AG04450 (cell line): ENCODE measurements at regions not wholly inside any gene's neighbourhood (a gene's known extent, or its start where the extent isn't known, plus 50 kb on each side); places are given as distances from the start of the nearest gene placed in this dataset.

ENCODE experiments used
- CTCF ChIA-PET: fragments of 300-600, 350-600 bp; formaldehyde crosslinking; extraction: SDS; loops from one replicate; lab custom pipeline; 2022; ENCODE audit warnings: antibody characterized with exemption, inconsistent platforms; lab: Charles Lee
- POLR2A ChIA-PET: fragments of 350-600 bp; formaldehyde crosslinking; extraction: SDS; loops from one replicate; lab custom pipeline; 2021; ENCODE audit warnings: antibody characterized with exemption, inconsistent platforms; lab: Yijun Ruan, JAX
- DNase-seq: peaks from one replicate; pipeline ENCODE4 v3.0.0-alpha.2; 2011; ENCODE audit warnings: low read depth, low spot score
- H3K27ac ChIP-seq: one replicate; pipeline ENCODE4 v1.5.1; 2012; ENCODE audit warnings: low read depth, low read length, control low read depth
- H3K27me3 ChIP-seq: one replicate; pipeline ENCODE4 v1.6.0; 2012; ENCODE audit warnings: low read length; ENCODE audit not compliant: control insufficient read depth, insufficient read depth
- H3K4me3 ChIP-seq: 2 replicates; pipeline ENCODE4 v1.5.1; 2011; ENCODE audit warnings: mild to moderate bottlenecking, low read depth, low read length, control low read depth
- H3K9me3 ChIP-seq: 2 replicates; pipeline ENCODE4 v1.5.1; 2012; ENCODE audit warnings: low read length; ENCODE audit not compliant: control insufficient read depth, insufficient read depth
- TF ChIP-seq, protein P1 (sequence below): IDR thresholded peaks from 2 replicates; pipeline ENCODE4 v1.5.1; 2011; ENCODE audit warnings: low read depth, low read length, control low read depth, inconsistent platforms

DNA sequence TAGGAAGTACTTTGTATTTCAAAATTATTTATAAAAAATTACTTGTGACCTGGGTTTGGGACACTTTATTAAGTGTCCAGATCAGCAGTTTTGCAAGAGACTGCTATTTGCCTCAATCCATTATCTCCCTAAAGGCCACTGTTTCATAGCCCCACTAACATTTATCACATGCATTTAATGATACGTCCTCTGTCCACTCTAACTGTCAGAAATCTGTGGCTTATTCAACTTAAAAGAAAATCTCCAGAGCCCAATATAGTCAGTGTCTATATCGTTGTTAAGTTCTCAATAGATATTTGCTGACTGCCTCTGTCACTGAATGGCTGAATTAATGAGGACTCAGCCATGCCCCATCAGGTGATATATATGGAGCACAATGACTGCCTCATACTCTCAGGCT is 553.9 kb upstream of the POM121L12 start:
- H3K27me3 ChIP-seq = no peaks in the 10 kb centered on the region

DNA sequence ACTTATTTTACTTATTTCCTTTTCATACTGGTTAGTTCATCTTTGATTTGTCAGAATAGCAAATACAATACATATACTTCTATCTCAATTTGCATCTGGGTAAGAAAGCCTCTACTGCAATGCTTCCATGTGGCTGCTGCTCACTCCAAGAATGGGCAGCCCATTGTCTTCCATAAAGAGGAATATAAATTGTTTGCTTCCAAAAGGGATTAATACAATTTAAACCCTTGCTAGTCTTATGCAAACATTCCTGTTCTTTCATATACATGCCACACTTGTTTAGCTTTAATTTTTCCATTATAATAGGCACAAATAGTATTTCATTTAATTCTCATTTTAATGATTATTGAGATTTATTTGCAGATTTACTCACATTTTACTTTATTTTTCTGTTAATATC is 555.4 kb upstream of the POM121L12 start:
- TF ChIP-seq, protein P1, sequence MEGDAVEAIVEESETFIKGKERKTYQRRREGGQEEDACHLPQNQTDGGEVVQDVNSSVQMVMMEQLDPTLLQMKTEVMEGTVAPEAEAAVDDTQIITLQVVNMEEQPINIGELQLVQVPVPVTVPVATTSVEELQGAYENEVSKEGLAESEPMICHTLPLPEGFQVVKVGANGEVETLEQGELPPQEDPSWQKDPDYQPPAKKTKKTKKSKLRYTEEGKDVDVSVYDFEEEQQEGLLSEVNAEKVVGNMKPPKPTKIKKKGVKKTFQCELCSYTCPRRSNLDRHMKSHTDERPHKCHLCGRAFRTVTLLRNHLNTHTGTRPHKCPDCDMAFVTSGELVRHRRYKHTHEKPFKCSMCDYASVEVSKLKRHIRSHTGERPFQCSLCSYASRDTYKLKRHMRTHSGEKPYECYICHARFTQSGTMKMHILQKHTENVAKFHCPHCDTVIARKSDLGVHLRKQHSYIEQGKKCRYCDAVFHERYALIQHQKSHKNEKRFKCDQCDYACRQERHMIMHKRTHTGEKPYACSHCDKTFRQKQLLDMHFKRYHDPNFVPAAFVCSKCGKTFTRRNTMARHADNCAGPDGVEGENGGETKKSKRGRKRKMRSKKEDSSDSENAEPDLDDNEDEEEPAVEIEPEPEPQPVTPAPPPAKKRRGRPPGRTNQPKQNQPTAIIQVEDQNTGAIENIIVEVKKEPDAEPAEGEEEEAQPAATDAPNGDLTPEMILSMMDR = no peak
- H3K27me3 ChIP-seq = no peaks in the 10 kb centered on the region
- peaks cover 6% of the 10 kb centered on the region; the same call in 1 of the 2 replicates for H3K9me3 ChIP-seq
- H3K4me3 ChIP-seq = no peak overlapping the region
- CTCF ChIA-PET = no interaction called here
- DNase-seq = no peak
- H3K27ac ChIP-seq = no peak overlapping the region
- POLR2A ChIA-PET = no interaction called here

More for the DNA sequence above, 553.9 kb upstream of the POM121L12 start:
- ChIA-PET CTCF (no interaction called here), POLR2A (no interaction called here)
- Histone ChIP-seq H3K27ac (no peak overlapping the region), H3K9me3 (peaks cover 10% of the 10 kb centered on the region; the same call in 1 of the 2 replicates), H3K4me3 (no peak overlapping the region)
- DNase-seq = no peak
- TF ChIP-seq, protein P1 = no peak

DNA sequence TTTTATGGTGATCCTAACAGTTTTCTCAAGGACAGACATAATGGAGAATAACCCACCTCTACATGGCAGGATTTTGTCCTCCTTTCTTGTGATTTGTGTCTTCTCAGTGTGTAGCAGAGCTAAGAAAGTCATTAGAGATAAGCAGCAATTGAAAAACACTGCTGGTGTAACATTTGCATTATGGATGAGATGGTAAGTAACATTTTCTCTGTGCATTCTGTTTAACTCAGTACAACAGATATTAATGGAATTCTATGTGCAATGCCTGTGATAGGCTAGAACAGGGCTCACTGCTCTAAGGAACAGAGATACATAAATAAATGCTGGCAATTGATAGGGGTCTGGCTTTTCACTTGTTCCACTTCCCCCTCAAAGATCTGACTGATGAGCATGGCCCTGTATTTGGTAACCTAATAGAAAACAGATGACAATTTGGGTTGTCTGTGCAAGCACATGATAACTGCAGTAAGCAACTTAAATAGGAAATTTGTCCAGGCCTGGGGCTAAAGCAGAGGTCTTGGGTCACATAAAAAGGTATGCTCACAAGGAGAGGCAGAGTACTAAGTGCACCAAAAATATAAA is 560.3 kb upstream of the POM121L12 start:
- H3K4me3 ChIP-seq = no peak overlapping the region
- DNase-seq = no peak

DNA sequence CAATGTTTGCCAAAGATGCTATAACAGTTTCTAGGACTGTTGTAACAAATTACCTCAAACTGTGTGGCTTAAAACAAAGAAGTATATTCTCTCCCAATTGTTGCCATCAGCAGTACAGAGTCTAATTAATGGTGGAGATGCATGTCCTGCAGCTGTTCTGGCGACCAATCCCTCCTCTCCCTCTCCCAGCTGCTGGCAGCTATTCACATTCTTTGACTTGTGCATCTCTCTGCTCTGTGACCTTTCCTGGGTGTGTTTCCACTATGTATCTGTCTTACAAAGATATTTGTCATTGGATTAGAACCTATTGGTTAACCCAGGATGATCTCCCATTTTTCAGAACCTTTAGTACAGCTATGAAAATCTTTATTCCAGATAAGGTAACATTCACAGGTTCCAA is 561.7 kb upstream of the POM121L12 start:
- no peak overlapping the region for H3K4me3 ChIP-seq
- no peak overlapping the region for H3K27ac ChIP-seq
- H3K27me3 ChIP-seq = no peaks in the 10 kb centered on the region
- POLR2A ChIA-PET = no interaction called here
- CTCF ChIA-PET = no interaction called here
- peaks cover 9% of the 10 kb centered on the region; the same call in 1 of the 2 replicates for H3K9me3 ChIP-seq
- TF ChIP-seq, protein P1 = no peak
- DNase-seq = no peak

More for the DNA sequence above, 560.3 kb upstream of the POM121L12 start:
- CTCF ChIA-PET = no interaction called here
- no peak overlapping the region for H3K27ac ChIP-seq
- TF ChIP-seq, protein P1 = no peak
- POLR2A ChIA-PET = no interaction called here
- peaks cover 9% of the 10 kb centered on the region; the same call in 1 of the 2 replicates for H3K9me3 ChIP-seq
- H3K27me3 ChIP-seq = no peaks in the 10 kb centered on the region

DNA sequence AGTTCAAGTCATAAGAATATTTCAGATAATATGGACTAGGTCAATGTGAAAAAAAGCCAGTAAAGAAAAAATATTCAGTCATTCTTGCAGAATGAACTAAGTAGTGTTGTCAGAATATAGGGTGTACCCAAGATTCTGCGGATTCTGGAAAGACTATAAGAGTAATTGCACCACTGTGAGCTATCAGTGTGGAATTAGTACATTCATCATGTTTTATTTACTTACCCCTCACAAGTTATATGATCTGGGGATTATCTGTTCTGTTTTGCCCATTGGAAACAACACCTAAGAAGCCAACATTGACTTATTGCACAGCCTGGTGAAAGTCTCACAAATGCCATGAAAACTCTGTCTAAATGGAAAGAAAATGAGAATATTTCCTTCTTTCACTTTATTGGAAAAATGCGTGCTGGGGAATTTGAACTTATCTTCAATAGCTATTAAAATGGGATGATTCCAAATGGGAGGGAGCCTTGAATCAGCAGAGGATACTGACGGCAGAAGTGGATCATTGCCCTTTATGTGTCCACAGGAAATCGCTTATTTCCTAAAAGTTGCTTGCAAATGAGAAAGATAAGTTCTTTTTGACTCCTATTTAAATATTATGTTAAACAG is 563.3 kb upstream of the POM121L12 start:
- Histone ChIP-seq H3K4me3 (no peak overlapping the region), H3K9me3 (peaks cover 3% of the 10 kb centered on the region; the same call in 1 of the 2 replicates), H3K27ac (no peak overlapping the region), H3K27me3 (no peaks in the 10 kb centered on the region)
- ChIA-PET POLR2A (no interaction called here), CTCF (no interaction called here)
- TF ChIP-seq, protein P1 = no peak
- no peak for DNase-seq
